ENCODE measurements at regions not wholly inside any gene's neighbourhood (a gene's known extent, or its start where the extent isn't known, plus 50 kb on each side); places are given as distances from the start of the nearest gene placed in this dataset.

DNA sequence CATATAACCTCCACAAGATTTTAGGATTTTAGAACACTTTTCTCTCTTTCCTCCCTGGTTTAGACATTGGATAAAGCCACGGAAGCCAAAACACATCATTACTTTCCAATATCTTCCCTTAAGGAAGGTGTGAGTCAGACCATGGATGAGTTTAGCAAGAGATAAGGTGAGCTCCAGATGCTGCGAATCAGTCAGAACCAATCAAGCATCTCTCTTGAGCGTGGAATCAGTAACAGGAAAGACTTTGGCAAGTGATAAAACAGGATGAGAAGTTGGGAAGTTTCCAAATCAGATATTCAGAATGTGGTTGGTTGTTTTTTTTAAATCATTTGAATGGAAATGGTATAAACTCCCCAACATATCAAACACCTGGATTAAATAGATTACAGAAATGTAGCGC, 397.8 kb downstream of the EFNA5 start:
- TF ChIP-seq, protein P1, sequence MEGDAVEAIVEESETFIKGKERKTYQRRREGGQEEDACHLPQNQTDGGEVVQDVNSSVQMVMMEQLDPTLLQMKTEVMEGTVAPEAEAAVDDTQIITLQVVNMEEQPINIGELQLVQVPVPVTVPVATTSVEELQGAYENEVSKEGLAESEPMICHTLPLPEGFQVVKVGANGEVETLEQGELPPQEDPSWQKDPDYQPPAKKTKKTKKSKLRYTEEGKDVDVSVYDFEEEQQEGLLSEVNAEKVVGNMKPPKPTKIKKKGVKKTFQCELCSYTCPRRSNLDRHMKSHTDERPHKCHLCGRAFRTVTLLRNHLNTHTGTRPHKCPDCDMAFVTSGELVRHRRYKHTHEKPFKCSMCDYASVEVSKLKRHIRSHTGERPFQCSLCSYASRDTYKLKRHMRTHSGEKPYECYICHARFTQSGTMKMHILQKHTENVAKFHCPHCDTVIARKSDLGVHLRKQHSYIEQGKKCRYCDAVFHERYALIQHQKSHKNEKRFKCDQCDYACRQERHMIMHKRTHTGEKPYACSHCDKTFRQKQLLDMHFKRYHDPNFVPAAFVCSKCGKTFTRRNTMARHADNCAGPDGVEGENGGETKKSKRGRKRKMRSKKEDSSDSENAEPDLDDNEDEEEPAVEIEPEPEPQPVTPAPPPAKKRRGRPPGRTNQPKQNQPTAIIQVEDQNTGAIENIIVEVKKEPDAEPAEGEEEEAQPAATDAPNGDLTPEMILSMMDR (IDR thresholded peaks at IDR 0.05; ENCODE audit: insufficient read depth, low read length, missing control alignments) = no peak
- no peak for DNase-seq (ENCODE audit: low read depth, low spot score)
- CTCF ChIA-PET = no interaction called here
- POLR2A ChIA-PET = no interaction called here
- H3K4me3 ChIP-seq (ENCODE audit: low read depth, low read length) = no peak overlapping the region

DNA sequence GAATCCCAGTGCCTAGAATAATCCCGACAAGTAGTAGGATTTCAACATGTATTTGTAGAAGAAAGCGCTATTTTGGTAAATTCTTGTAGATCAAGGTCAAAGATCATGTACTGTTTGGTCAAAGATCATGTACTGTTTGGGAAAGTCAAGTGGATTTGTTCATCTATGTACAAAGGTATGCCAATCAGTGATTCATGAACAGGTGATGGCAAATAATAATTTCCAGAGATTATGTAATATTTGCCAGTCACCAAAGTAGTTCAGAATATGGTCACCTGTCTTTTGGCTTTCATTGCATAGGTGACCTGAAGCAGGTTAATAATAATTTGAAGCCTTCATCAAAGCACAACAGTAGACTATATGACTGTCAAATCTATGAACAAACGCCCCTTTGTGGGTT, 398.2 kb downstream of the EFNA5 start:
- no peak overlapping the region for H3K4me3 ChIP-seq (ENCODE audit: low read depth, low read length)
- TF ChIP-seq, protein P1 (IDR thresholded peaks at IDR 0.05; ENCODE audit: insufficient read depth, low read length, missing control alignments) = no peak
- DNase-seq (ENCODE audit: low read depth, low spot score) = no peak
- ChIA-PET CTCF (no interaction called here), POLR2A (no interaction called here)

DNA sequence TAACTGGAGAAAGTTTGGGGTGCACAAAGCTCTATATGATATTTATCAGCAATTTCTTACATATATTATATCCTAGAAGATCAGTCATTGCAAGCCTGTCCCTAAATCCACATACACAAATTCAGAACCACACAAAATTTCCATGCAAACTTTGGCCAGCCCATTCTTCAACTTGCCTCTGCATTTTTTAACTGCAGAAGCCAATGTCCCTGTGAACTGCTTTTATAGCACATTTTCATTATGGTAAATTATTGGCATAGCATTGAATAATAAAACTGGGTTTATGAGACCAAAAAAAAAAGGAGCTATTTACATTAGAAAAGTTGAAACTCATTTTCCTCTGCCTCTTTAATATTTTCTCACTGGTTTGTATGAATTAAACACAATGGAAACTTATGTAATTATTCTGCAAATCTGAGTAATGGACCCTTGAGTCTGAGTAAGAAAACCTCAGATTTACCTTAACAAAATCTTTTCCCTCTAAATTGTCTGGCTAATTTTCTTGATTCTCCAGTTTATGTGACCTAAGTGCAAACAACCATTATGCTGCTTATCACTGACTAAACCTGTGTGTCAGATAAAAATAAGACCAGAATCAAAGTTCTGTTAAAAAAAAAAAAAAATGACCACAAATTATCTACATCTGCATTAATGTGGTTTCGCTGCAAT, 398.9 kb downstream of the EFNA5 start:
- no peak overlapping the region for H3K4me3 ChIP-seq (ENCODE audit: low read depth, low read length)
- DNase-seq (ENCODE audit: low read depth, low spot score) = no peak
- ChIA-PET CTCF (no interaction called here), POLR2A (no interaction called here)
- TF ChIP-seq, protein P1 (IDR thresholded peaks at IDR 0.05; ENCODE audit: insufficient read depth, low read length, missing control alignments) = no peak

DNA sequence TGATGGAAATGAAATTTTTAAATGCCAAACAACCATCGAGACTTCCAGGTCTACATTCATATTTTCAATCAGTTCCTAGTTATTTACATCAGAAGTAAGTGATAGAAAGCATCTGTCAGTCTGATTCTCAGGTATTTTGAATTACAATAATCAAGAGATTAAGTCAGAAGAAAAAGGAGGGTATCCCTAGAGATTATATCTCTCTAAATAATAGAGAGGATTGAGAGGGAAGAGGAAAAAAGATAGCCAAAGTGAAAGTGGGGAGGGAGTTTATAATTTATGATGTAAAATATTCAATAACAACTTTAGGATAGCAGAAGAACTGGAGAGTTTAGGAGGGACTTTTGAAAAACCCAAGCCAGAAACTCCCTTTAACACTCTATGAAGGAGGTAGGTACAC, 400.2 kb downstream of the EFNA5 start:
- DNase-seq (ENCODE audit: low read depth, low spot score) = no peak
- POLR2A ChIA-PET = no interaction called here

DNA sequence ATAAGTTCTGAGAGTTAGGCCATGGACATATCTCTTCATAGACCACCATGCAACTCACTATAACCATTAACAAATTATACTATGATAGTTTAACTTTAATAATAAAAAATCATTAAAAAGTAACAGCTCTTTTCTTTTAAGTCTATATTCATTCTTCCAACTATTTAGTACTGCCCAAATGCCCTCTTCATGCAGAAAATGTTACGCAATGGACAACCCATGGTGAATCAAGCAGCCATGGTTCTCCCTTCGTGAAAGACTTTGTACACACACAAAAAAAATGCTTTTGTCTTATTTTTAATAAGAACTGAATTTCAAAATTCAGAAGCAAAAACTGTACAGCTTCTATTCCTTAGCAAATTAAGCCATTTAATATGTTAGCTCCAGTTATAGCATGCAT, 401.1 kb downstream of the EFNA5 start:
- ChIA-PET CTCF (no interaction called here), POLR2A (no interaction called here)
- H3K4me3 ChIP-seq (ENCODE audit: low read depth, low read length) = no peak overlapping the region
- TF ChIP-seq, protein P1 (IDR thresholded peaks at IDR 0.05; ENCODE audit: insufficient read depth, low read length, missing control alignments) = no peak
- DNase-seq (ENCODE audit: low read depth, low spot score) = no peak

More for the DNA sequence above, 400.2 kb downstream of the EFNA5 start:
- CTCF ChIA-PET = no interaction called here
- no peak overlapping the region for H3K4me3 ChIP-seq (ENCODE audit: low read depth, low read length)
- TF ChIP-seq, protein P1 (IDR thresholded peaks at IDR 0.05; ENCODE audit: insufficient read depth, low read length, missing control alignments) = no peak

DNA sequence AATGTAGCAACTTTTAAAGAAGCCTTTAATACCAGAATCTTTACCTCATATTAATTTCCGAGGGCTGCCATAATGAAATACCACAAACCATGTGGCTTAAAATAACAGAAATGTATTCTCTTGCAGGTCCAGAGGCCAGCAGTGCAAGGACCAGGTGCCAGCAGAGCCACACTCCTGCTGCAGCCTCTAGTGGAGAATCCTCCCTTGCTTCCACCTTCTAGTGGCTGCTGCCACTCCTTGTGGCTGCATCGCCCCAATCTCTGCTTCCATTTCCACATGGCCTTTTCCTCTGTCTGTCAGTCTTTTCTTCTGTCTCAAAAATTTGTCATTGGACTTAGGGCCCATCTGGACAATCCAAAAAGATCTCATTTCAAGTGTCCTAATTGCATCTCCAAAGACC, 401.5 kb downstream of the EFNA5 start:
- no peak overlapping the region for H3K4me3 ChIP-seq (ENCODE audit: low read depth, low read length)
- no peak for DNase-seq (ENCODE audit: low read depth, low spot score)
- CTCF ChIA-PET = no interaction called here
- POLR2A ChIA-PET = no interaction called here
- TF ChIP-seq, protein P1 (IDR thresholded peaks at IDR 0.05; ENCODE audit: insufficient read depth, low read length, missing control alignments) = no peak
